ENCODE measurements at regions not wholly inside any gene's neighbourhood (a gene's known extent, or its start where the extent isn't known, plus 50 kb on each side); places are given as distances from the start of the nearest gene placed in this dataset.

GRCh38 chr9:95679874-95680273 is 163.1 kb upstream of the PTCH1 start:
- intact Hi-C loops (cut with micrococcal nuclease; ENCODE audit: unreplicated experiment), result no loop called here
- BruUV-seq (replicated peaks), result no TSS peak
- Histone ChIP-seq H3K27ac (ENCODE audit: low read depth, low read length, poor library complexity, severe bottlenecking) (no peak overlapping the region), H3K4me1 (ENCODE audit: insufficient read depth, low read length, poor library complexity, severe bottlenecking) (no peaks in the 10 kb centered on the region), H3K27me3 (replicated peaks; ENCODE audit: insufficient read depth, low read depth, low read length, poor library complexity) (no peaks in the 10 kb centered on the region), H3K36me3 (ENCODE audit: insufficient read depth, low read length, poor library complexity, severe bottlenecking) (no peaks in the 10 kb centered on the region), H3K4me3 (ENCODE audit: low read depth, low read length, poor library complexity, severe bottlenecking) (no peak overlapping the region), H3K9me3 (ENCODE audit: low read depth, low read length, poor library complexity, severe bottlenecking) (no peaks in the 10 kb centered on the region)
- DNase-seq (ENCODE audit: low spot score), result no peak
- ChIA-PET POLR2A (ENCODE audit: low non-redundant PET) (no interaction called here), CTCF (no interaction called here)
- TF ChIP-seq CTCF (conservative IDR thresholded peaks at IDR 0.05; ENCODE audit: low read depth, low read length), result no peak
- TF ChIP-seq EZH2 (IDR thresholded peaks at IDR 0.05; ENCODE audit: borderline replicate concordance, low read depth, low read length, poor library complexity, severe bottlenecking), result no peak

- Histone ChIP-seq H3K27me3 (replicated peaks; ENCODE audit: insufficient read depth, low read depth, low read length, poor library complexity) (no peaks in the 10 kb centered on the region), H3K27ac (ENCODE audit: low read depth, low read length, poor library complexity, severe bottlenecking) (no peak overlapping the region), H3K4me1 (ENCODE audit: insufficient read depth, low read length, poor library complexity, severe bottlenecking) (no peaks in the 10 kb centered on the region), H3K9me3 (ENCODE audit: low read depth, low read length, poor library complexity, severe bottlenecking) (no peaks in the 10 kb centered on the region), H3K36me3 (ENCODE audit: insufficient read depth, low read length, poor library complexity, severe bottlenecking) (no peaks in the 10 kb centered on the region), H3K4me3 (ENCODE audit: low read depth, low read length, poor library complexity, severe bottlenecking) (no peak overlapping the region)
- no TSS peak for BruUV-seq (replicated peaks)
- ChIA-PET POLR2A (ENCODE audit: low non-redundant PET) (no interaction called here), CTCF (no interaction called here)
- intact Hi-C loops (cut with micrococcal nuclease; ENCODE audit: unreplicated experiment), result no loop called here
- DNase-seq (ENCODE audit: low spot score), result no peak
- no peak for TF ChIP-seq CTCF (conservative IDR thresholded peaks at IDR 0.05; ENCODE audit: low read depth, low read length)
- no peak for TF ChIP-seq EZH2 (IDR thresholded peaks at IDR 0.05; ENCODE audit: borderline replicate concordance, low read depth, low read length, poor library complexity, severe bottlenecking)
Measured at GRCh38 chr9:95678759-95679158, 162.0 kb upstream of the PTCH1 start.

GRCh38 chr9:95670122-95670521 is 153.4 kb upstream of the PTCH1 start:
- Histone ChIP-seq H3K36me3 (ENCODE audit: insufficient read depth, low read length, poor library complexity, severe bottlenecking) (no peaks in the 10 kb centered on the region), H3K9me3 (ENCODE audit: low read depth, low read length, poor library complexity, severe bottlenecking) (no peaks in the 10 kb centered on the region), H3K4me3 (ENCODE audit: low read depth, low read length, poor library complexity, severe bottlenecking) (no peak overlapping the region), H3K27me3 (replicated peaks; ENCODE audit: insufficient read depth, low read depth, low read length, poor library complexity) (no peaks in the 10 kb centered on the region), H3K27ac (ENCODE audit: low read depth, low read length, poor library complexity, severe bottlenecking) (no peak overlapping the region), H3K4me1 (ENCODE audit: insufficient read depth, low read length, poor library complexity, severe bottlenecking) (no peaks in the 10 kb centered on the region)
- POLR2A ChIA-PET (ENCODE audit: low non-redundant PET), result no interaction called here
- no peak for DNase-seq (ENCODE audit: low spot score)
- no TSS peak for BruUV-seq (replicated peaks)
- intact Hi-C loops (cut with micrococcal nuclease; ENCODE audit: unreplicated experiment), result no loop called here
- TF ChIP-seq EZH2 (IDR thresholded peaks at IDR 0.05; ENCODE audit: borderline replicate concordance, low read depth, low read length, poor library complexity, severe bottlenecking) (no peak), CTCF (conservative IDR thresholded peaks at IDR 0.05; ENCODE audit: low read depth, low read length) (no peak)
- CTCF ChIA-PET, result no interaction called here

Data from A673 (cell line).